Liver (tissue), 8 donors: ENCODE measurements at regions not wholly inside any gene's neighbourhood (a gene's known extent, or its start where the extent isn't known, plus 50 kb on each side); places are given as distances from the start of the nearest gene placed in this dataset.

Experiments used
- DNase-seq: peaks from one replicate; pipeline ENCODE4 v3.0.0-alpha.2; 2017; ENCODE audit warnings: low spot score
- H3K27ac ChIP-seq, 2 donors: one replicate each; pipeline ENCODE4 v1.7.0; 2013; ENCODE audit warnings: inconsistent platforms in 2 of 2, low read length in 2 of 2, control low read depth in 1 of 2, low read depth in 1 of 2, mild to moderate bottlenecking in 1 of 2
- H3K27me3 ChIP-seq, 4 donors: one replicate each; pipeline versions ENCODE4 v1.6.1 to v1.7.0; 2013; ENCODE audit warnings: low read length in 3 of 4, inconsistent platforms in 1 of 4, mild to moderate bottlenecking in 1 of 4, moderate library complexity in 1 of 4; ENCODE audit not compliant: control insufficient read depth in 4 of 4, insufficient read depth in 4 of 4
- H3K36me3 ChIP-seq, 4 donors: one replicate each; pipeline versions ENCODE4 v1.6.1 to v1.7.0; 2013; ENCODE audit warnings: low read length in 3 of 4, mild to moderate bottlenecking in 3 of 4, low read depth in 1 of 4, moderate library complexity in 1 of 4; ENCODE audit not compliant: control insufficient read depth in 4 of 4, insufficient read depth in 3 of 4
- H3K4me1 ChIP-seq, 4 donors: one replicate each; pipeline versions ENCODE4 v1.6.1 to v1.7.0; 2013; ENCODE audit warnings: low read length in 3 of 4, mild to moderate bottlenecking in 3 of 4, moderate library complexity in 1 of 4; ENCODE audit not compliant: control insufficient read depth in 4 of 4, insufficient read depth in 4 of 4
- H3K4me3 ChIP-seq, 3 donors: one replicate each; pipeline versions ENCODE4 v1.6.1 to v1.7.0; 2013; ENCODE audit warnings: low read length in 3 of 3, control low read depth in 1 of 3, low read depth in 1 of 3, mild to moderate bottlenecking in 1 of 3
- H3K9ac ChIP-seq, 2 donors: one replicate each; pipeline ENCODE4 v1.7.0; 2013; ENCODE audit warnings: low read length in 2 of 2, mild to moderate bottlenecking in 2 of 2, moderate library complexity in 2 of 2, control low read depth in 1 of 2, low read depth in 1 of 2
- H3K9me3 ChIP-seq, 4 donors: one replicate each; pipeline versions ENCODE4 v1.6.1 to v1.7.0; 2013; ENCODE audit warnings: low read length in 3 of 4; ENCODE audit not compliant: control insufficient read depth in 4 of 4
- ATF3 ChIP-seq: IDR thresholded peaks from 2 replicates; pipeline ENCODE4 v1.6.1; 2016; ENCODE audit warnings: antibody characterized with exemption
- CTCF ChIP-seq: fragments of 150-350 bp; IDR thresholded peaks from 2 replicates; pipeline ENCODE4 v1.5.1; 2017; ENCODE audit warnings: improper control_type of control experiment, low read depth, low read length; ENCODE audit not compliant: missing input control
- EGR1 ChIP-seq, 2 donors: IDR thresholded peaks; 2 replicates each; pipeline ENCODE4 v1.6.1; 2016 to 2018; ENCODE audit warnings: antibody characterized with exemption in 2 of 2, low read depth in 2 of 2
- FOXA1 ChIP-seq: IDR thresholded peaks from 2 replicates; pipeline ENCODE4 v1.6.1; 2016; ENCODE audit warnings: antibody characterized with exemption
- FOXA2 ChIP-seq: IDR thresholded peaks from 2 replicates; pipeline ENCODE4 v1.6.1; 2016; ENCODE audit warnings: antibody characterized with exemption
- GABPA ChIP-seq, 2 donors: IDR thresholded peaks in 1 of 2; conservative IDR thresholded peaks in 1 of 2; 2 replicates each; pipeline ENCODE4 v1.6.1; 2016; ENCODE audit warnings: antibody characterized with exemption in 2 of 2, mild to moderate bottlenecking in 1 of 2, moderate library complexity in 1 of 2
- HNF4A ChIP-seq, 2 donors: conservative IDR thresholded peaks; 2 replicates each; pipeline ENCODE4 v1.6.1; 2016; ENCODE audit warnings: antibody characterized with exemption in 2 of 2, mild to moderate bottlenecking in 2 of 2
- JUND ChIP-seq, 2 donors: IDR thresholded peaks; 2 replicates each; pipeline ENCODE4 v1.6.1; 2016; ENCODE audit warnings: antibody characterized with exemption in 2 of 2
- NR2F2 ChIP-seq: IDR thresholded peaks from 2 replicates; pipeline ENCODE4 v1.6.1; 2016; ENCODE audit warnings: antibody characterized with exemption
- RAD21 ChIP-seq, 2 donors: IDR thresholded peaks; 2 replicates each; pipeline ENCODE4 v1.6.1; 2016; ENCODE audit warnings: antibody characterized with exemption in 2 of 2, mild to moderate bottlenecking in 2 of 2
- REST ChIP-seq: IDR thresholded peaks from 2 replicates; pipeline ENCODE4 v1.6.1; 2016; ENCODE audit warnings: antibody characterized with exemption, mild to moderate bottlenecking
- RXRA ChIP-seq, 2 donors: IDR thresholded peaks; 2 replicates each; pipeline ENCODE4 v1.6.1; 2017 to 2018; ENCODE audit warnings: antibody characterized with exemption in 2 of 2, mild to moderate bottlenecking in 1 of 2
- SP1 ChIP-seq: IDR thresholded peaks from 2 replicates; pipeline ENCODE4 v1.6.1; 2018; ENCODE audit warnings: antibody characterized with exemption, mild to moderate bottlenecking
- TAF1 ChIP-seq: conservative IDR thresholded peaks from 2 replicates; pipeline ENCODE4 v1.6.1; 2016; ENCODE audit warnings: antibody characterized with exemption, mild to moderate bottlenecking
- YY1 ChIP-seq: IDR thresholded peaks from 2 replicates; pipeline ENCODE4 v1.6.1; 2016; ENCODE audit warnings: antibody characterized with exemption, mild to moderate bottlenecking
- ZBTB33 ChIP-seq: IDR thresholded peaks from 2 replicates; pipeline ENCODE4 v1.6.1; 2016; ENCODE audit warnings: antibody characterized with exemption
- WGBS: extraction: QIAGEN DNeasy Blood & Tissue Kit; methylation state at CpG from one replicate; pipeline ENCODE4 v1.1.7; 2013; 5-methylcytosine and 5-hydroxymethylcytosine counted together
- donor health status: healthy.
- donor health status: healthy.
- donor health status: healthy.
- donor health status: healthy.
- donor health status: healthy.

- Histone ChIP-seq H3K27me3 (no peaks in the 10 kb centered on the region), H3K9ac (no peak overlapping the region), H3K36me3 (no peaks in the 10 kb centered on the region), H3K9me3 (no peaks in the 10 kb centered on the region), H3K27ac (no peak overlapping the region), H3K4me1 (no peaks in the 10 kb centered on the region), H3K4me3 (no peak overlapping the region)
- TF ChIP-seq JUND (IDR thresholded peaks at IDR 0.05): no peak
- TF ChIP-seq HNF4A (conservative IDR thresholded peaks at IDR 0.05): no peak
- no peak for TF ChIP-seq FOXA1
- no peak for TF ChIP-seq FOXA2
- no peak for TF ChIP-seq TAF1
- TF ChIP-seq RAD21 (IDR thresholded peaks at IDR 0.05): no peak
- no peak for TF ChIP-seq SP1
- TF ChIP-seq REST: no peak
- no peak for TF ChIP-seq ZBTB33
- TF ChIP-seq NR2F2: no peak
- no peak for TF ChIP-seq ATF3
- TF ChIP-seq RXRA (IDR thresholded peaks at IDR 0.05): no peak
- TF ChIP-seq EGR1 (IDR thresholded peaks at IDR 0.05; ENCODE audit: low read depth in 2 of 2): no peak
- TF ChIP-seq YY1: no peak
- TF ChIP-seq GABPA (IDR thresholded peaks at IDR 0.05 in 1 of 2, conservative IDR thresholded peaks at IDR 0.05 in 1 of 2): no peak
- DNase-seq: no peak
- WGBS: 82% methylated on average over 4 of the region's 4 CpGs
These were observed 227.8 kb upstream of the TRPM3 start for GRCh38 chr9:71349218-71349617.

GRCh38 chr9:71333321-71333720, 211.9 kb upstream of the TRPM3 start:
- Histone ChIP-seq H3K4me1 (no peaks in the 10 kb centered on the region), H3K36me3 (no peaks in the 10 kb centered on the region), H3K4me3 (no peak overlapping the region), H3K9me3 (no peaks in the 10 kb centered on the region), H3K27me3 (no peaks in the 10 kb centered on the region), H3K27ac (no peak overlapping the region), H3K9ac (no peak overlapping the region)
- no peak for DNase-seq
- TF ChIP-seq REST: no peak
- no peak for TF ChIP-seq EGR1 (IDR thresholded peaks at IDR 0.05; ENCODE audit: low read depth in 2 of 2)
- no peak for TF ChIP-seq TAF1
- no peak for TF ChIP-seq YY1
- TF ChIP-seq CTCF: no peak
- TF ChIP-seq ATF3: no peak
- WGBS: 37% methylated on average over 3 of the region's 3 CpGs
